IMR-90 (cell line): ENCODE measurements at regions not wholly inside any gene's neighbourhood (a gene's known extent, or its start where the extent isn't known, plus 50 kb on each side); places are given as distances from the start of the nearest gene placed in this dataset.

Experiments used
- ATAC-seq: fragments of 200-7000 bp; cut with Tn5 transposase; 2 replicates; pipeline ENCODE4 v1.9.1; 2020; ENCODE audit warnings: low read depth, mild to moderate bottlenecking, moderate library complexity
- BruUV-seq: library from RNA; stranded (reverse); fragments of 400-500 nt; replicated peaks from 2 replicates; lab custom pipeline; 2021; lab: Mats Ljungman, UMichigan
- CTCF ChIA-PET: fragments of 300-600 bp; formaldehyde crosslinking; extraction: SDS; loops from one replicate; lab custom pipeline; 2021; ENCODE audit warnings: antibody characterized with exemption; lab: Yijun Ruan, JAX
- POLR2A ChIA-PET: fragments of 300-600 bp; sonication (Branson Sonifier 250); formaldehyde crosslinking; loops from one replicate; lab custom pipeline; 2022; ENCODE audit warnings: antibody characterized with exemption; ENCODE audit not compliant: unreplicated experiment; lab: Charles Lee
- DNase-seq: peaks from one replicate; pipeline ENCODE4 v3.0.0; 2013
- H2AFZ ChIP-seq: replicated peaks from 2 replicates; pipeline ENCODE3; 2013; ENCODE audit warnings: low read length, mild to moderate bottlenecking; ENCODE audit not compliant: poor library complexity
- H2AK5ac ChIP-seq: 2 replicates; pipeline ENCODE4 v1.6.1; 2013; ENCODE audit warnings: low read depth, low read length, inconsistent platforms
- H2AK9ac ChIP-seq: replicated peaks from 2 replicates; pipeline ENCODE3; 2013; ENCODE audit warnings: mild to moderate bottlenecking, low read depth, low read length, moderate library complexity; ENCODE audit not compliant: poor library complexity
- H2BK120ac ChIP-seq: 2 replicates; pipeline ENCODE4 v1.6.1; 2013; ENCODE audit warnings: low read depth, low read length, inconsistent platforms
- H2BK15ac ChIP-seq: 3 replicates; pipeline ENCODE4 v1.6.1; 2013; ENCODE audit warnings: low read depth, low read length, inconsistent platforms
- H2BK20ac ChIP-seq: 2 replicates; pipeline ENCODE4 v1.6.1; 2013; ENCODE audit warnings: low read depth, mild to moderate bottlenecking, inconsistent platforms, low read length, moderate library complexity
- H2BK5ac ChIP-seq: 2 replicates; pipeline ENCODE4 v1.6.1; 2013; ENCODE audit warnings: mild to moderate bottlenecking, low read depth, low read length, inconsistent platforms; ENCODE audit not compliant: poor library complexity, severe bottlenecking
- H3K14ac ChIP-seq: replicated peaks from 2 replicates; pipeline ENCODE4 v1.6.1; 2013; ENCODE audit warnings: low read depth, low read length, inconsistent platforms
- H3K18ac ChIP-seq: 2 replicates; pipeline ENCODE4 v1.6.1; 2013; ENCODE audit warnings: low read depth, low read length, control low read depth
- H3K23ac ChIP-seq: 2 replicates; pipeline ENCODE4 v1.6.1; 2013; ENCODE audit warnings: low read depth, low read length, inconsistent platforms
- H3K27ac ChIP-seq: 2 replicates; pipeline ENCODE4 v1.5.1; 2013; ENCODE audit warnings: mild to moderate bottlenecking, control low read depth, low read length; ENCODE audit not compliant: insufficient read depth
- H3K27me3 ChIP-seq: 2 replicates; pipeline ENCODE4 v1.6.1; 2013; ENCODE audit warnings: low read length; ENCODE audit not compliant: control insufficient read depth, insufficient read depth
- H3K36me3 ChIP-seq: 2 replicates; pipeline ENCODE4 v1.6.1; 2013; ENCODE audit warnings: low read length, mixed read lengths; ENCODE audit not compliant: control insufficient read depth, insufficient read depth
- H3K4ac ChIP-seq: 2 replicates; pipeline ENCODE4 v1.6.1; 2013; ENCODE audit warnings: low read depth, low read length, inconsistent platforms
- H3K4me1 ChIP-seq: 2 replicates; pipeline ENCODE4 v1.6.1; 2013; ENCODE audit warnings: low read length, mixed read lengths; ENCODE audit not compliant: control insufficient read depth, insufficient read depth
- H3K4me2 ChIP-seq: 2 replicates; pipeline ENCODE4 v1.6.1; 2013; ENCODE audit warnings: low read depth, mild to moderate bottlenecking, control low read depth, low read length, moderate library complexity
- H3K4me3 ChIP-seq: 2 replicates; pipeline ENCODE4 v1.5.1; 2013; ENCODE audit warnings: low read depth, mild to moderate bottlenecking, control low read depth, low read length, moderate library complexity; ENCODE audit not compliant: insufficient read depth
- H3K56ac ChIP-seq: 2 replicates; pipeline ENCODE4 v1.6.1; 2013; ENCODE audit warnings: low read length, inconsistent platforms; ENCODE audit not compliant: insufficient read depth; ENCODE audit errors: extremely low read depth
- H3K79me1 ChIP-seq, 2 experiments: 2 replicates each; pipeline ENCODE4 v1.6.1; 2013; ENCODE audit warnings: low read length in 2 of 2, inconsistent platforms in 1 of 2, low read depth in 1 of 2
- H3K9ac ChIP-seq: 2 replicates; pipeline ENCODE4 v1.6.1; 2013; ENCODE audit warnings: low read depth, low read length, control low read depth
- H3K9me1 ChIP-seq: 2 replicates; pipeline ENCODE4 v1.6.1; 2013; ENCODE audit warnings: low read length, inconsistent platforms; ENCODE audit not compliant: insufficient read depth
- H3K9me3 ChIP-seq: 2 replicates; pipeline ENCODE4 v1.6.1; 2013; ENCODE audit warnings: low read length; ENCODE audit not compliant: control insufficient read depth, insufficient read depth
- H4K20me1 ChIP-seq: 2 replicates; pipeline ENCODE4 v1.6.1; 2013; ENCODE audit warnings: low read length, inconsistent platforms; ENCODE audit not compliant: insufficient read depth
- H4K5ac ChIP-seq: 2 replicates; pipeline ENCODE4 v1.6.1; 2013; ENCODE audit warnings: mild to moderate bottlenecking, low read depth, low read length, control low read depth
- H4K8ac ChIP-seq, 2 experiments: 2 replicates each; pipeline ENCODE4 v1.6.1; 2013; ENCODE audit warnings: low read depth in 2 of 2, low read length in 2 of 2, control low read depth in 1 of 2, inconsistent platforms in 1 of 2
- H4K91ac ChIP-seq: 2 replicates; pipeline ENCODE4 v1.6.1; 2013; ENCODE audit warnings: low read depth, low read length, inconsistent platforms; ENCODE audit not compliant: insufficient read depth
- BHLHE40 ChIP-seq: fragments of 150-350 bp; IDR thresholded peaks from 2 replicates; pipeline ENCODE4 v1.6.1; 2016; ENCODE audit warnings: mild to moderate bottlenecking, low read depth, low read length
- CEBPB ChIP-seq: IDR thresholded peaks from 2 replicates; pipeline ENCODE4 v1.6.1; 2012; ENCODE audit warnings: low read depth, low read length, improper control_type of control experiment
- CHD1 ChIP-seq: IDR thresholded peaks from 2 replicates; pipeline ENCODE4 v1.6.1; 2012; ENCODE audit warnings: low read depth, low read length, improper control_type of control experiment
- FOS ChIP-seq: fragments of 150-350 bp; IDR thresholded peaks from 2 replicates; pipeline ENCODE4 v1.6.1; 2016; ENCODE audit warnings: low read depth, low read length
- MAFK ChIP-seq: IDR thresholded peaks from 2 replicates; pipeline ENCODE4 v1.6.1; 2012; ENCODE audit warnings: low read depth, low read length, improper control_type of control experiment
- MXI1 ChIP-seq: IDR thresholded peaks from 2 replicates; pipeline ENCODE4 v1.6.1; 2012; ENCODE audit warnings: low read depth, mild to moderate bottlenecking, low read length, moderate library complexity, borderline replicate concordance
- NFE2L2 ChIP-seq: fragments of 150-350 bp; IDR thresholded peaks from 2 replicates; pipeline ENCODE4 v1.6.1; 2016; ENCODE audit warnings: low read depth, mild to moderate bottlenecking, low read length
- POLR2A ChIP-seq: IDR thresholded peaks from 2 replicates; pipeline ENCODE4 v1.6.1; 2012; ENCODE audit warnings: mild to moderate bottlenecking, low read depth, low read length
- RAD21 ChIP-seq: IDR thresholded peaks from 2 replicates; pipeline ENCODE4 v1.6.1; 2012; ENCODE audit warnings: low read length, improper control_type of control experiment
- RFX5 ChIP-seq: IDR thresholded peaks from 2 replicates; pipeline ENCODE4 v1.8.0; 2012; ENCODE audit warnings: low read depth, mild to moderate bottlenecking, low read length, moderate library complexity
- SMC3 ChIP-seq: fragments of 150-350 bp; IDR thresholded peaks from 2 replicates; pipeline ENCODE4 v1.6.1; 2016; ENCODE audit warnings: low read depth, mild to moderate bottlenecking, antibody characterized with exemption, low read length, moderate library complexity
- USF2 ChIP-seq: fragments of 150-350 bp; IDR thresholded peaks from 2 replicates; pipeline ENCODE4 v1.6.1; 2017; ENCODE audit warnings: mild to moderate bottlenecking, antibody characterized with exemption, low read length, low read depth
- WGBS, 2 experiments: methylation state at CpG; one replicate each; pipeline versions ENCODE4 v1.1.5 to v1.1.7; 2013; ENCODE audit warnings: missing lambda C conversion rate in 2 of 2; ENCODE audit not compliant: insufficient read length in 1 of 2; ENCODE audit errors: extremely low coverage in 2 of 2; 5-methylcytosine and 5-hydroxymethylcytosine counted together
- dilution Hi-C: fragments of 300-500 bp; cut with HindIII; formaldehyde crosslinking; loops from one replicate; pipeline ENCODE4 v1.14.3; 2018; ENCODE audit warnings: low sequenced_read_pairs; ENCODE audit not compliant: unreplicated experiment
- in situ Hi-C: fragments of 300-500 bp; cut with MboI; formaldehyde crosslinking; loops from 3 replicates; pipeline ENCODE4 v1.14.3; 2019; ENCODE audit warnings: low sequenced_read_pairs, inconsistent platforms, mixed read lengths
- intact Hi-C: fragments of 100-400 bp; cut with micrococcal nuclease; formaldehyde crosslinking; loops from 2 replicates; pipeline ENCODE4 v1.10.0; 2022
- TF ChIP-seq, protein P1 (sequence below): fragments of 150-350 bp; IDR thresholded peaks from 2 replicates; pipeline ENCODE4 v1.6.1; 2016; ENCODE audit warnings: low read depth, mild to moderate bottlenecking, low read length, moderate library complexity, borderline replicate concordance
- TF ChIP-seq, protein P2 (sequence below): conservative IDR thresholded peaks from 2 replicates; pipeline ENCODE4 v1.5.1; 2012; ENCODE audit warnings: mild to moderate bottlenecking, low read depth, low read length, improper control_type of control experiment

DNA sequence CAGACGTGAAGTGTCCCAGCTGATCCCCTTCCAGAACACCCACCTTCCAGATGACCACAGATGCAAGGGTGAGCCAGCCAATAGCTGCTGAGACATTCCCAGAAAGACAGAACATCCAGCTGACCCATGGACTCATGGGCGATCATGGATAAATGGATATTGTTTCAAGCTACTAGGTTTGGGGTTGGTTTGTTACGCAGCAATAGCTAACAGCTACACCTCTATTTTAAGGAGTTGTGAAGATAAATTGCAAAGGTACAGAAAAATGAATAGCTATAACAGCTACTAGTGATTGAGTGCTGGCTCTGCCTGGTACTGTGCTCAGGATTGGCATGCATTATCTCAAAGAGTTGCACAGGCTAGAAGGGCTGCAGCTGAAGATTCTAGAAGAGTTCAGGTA, 122.5 kb downstream of the MIAT start:
- BruUV-seq: no TSS peak
- dilution Hi-C loops: no loop called here

More for the DNA sequence above, 122.5 kb downstream of the MIAT start:
- DNase-seq (no peak), ATAC-seq (no peak)
- Histone ChIP-seq H3K23ac (no peak overlapping the region), H3K9me1 (peaks cover 4% of the 10 kb centered on the region; the same call in 1 of the 2 replicates), H3K9me3 (peaks cover 7% of the 10 kb centered on the region), H3K56ac (no peak overlapping the region), H2AK5ac (no peak overlapping the region), H3K4me1 (no peaks in the 10 kb centered on the region), H4K91ac (no peak overlapping the region), H2BK20ac (no peak overlapping the region), H3K18ac (no peak overlapping the region), H3K4ac (no peak overlapping the region), H3K79me1 (no peaks in the 10 kb centered on the region), H2BK5ac (no peak overlapping the region), H3K27me3 (no peaks in the 10 kb centered on the region), H3K14ac (no peak overlapping the region), H3K27ac (no peak overlapping the region), H2BK15ac (no peak overlapping the region), H2AK9ac (no peak overlapping the region), H4K5ac (no peak overlapping the region), H4K20me1 (no peaks in the 10 kb centered on the region), H2AFZ (no peak overlapping the region), H3K36me3 (peaks cover 5% of the 10 kb centered on the region), H4K8ac (no peak overlapping the region), H3K4me2 (no peak overlapping the region), H3K4me3 (no peak overlapping the region), H2BK120ac (no peak overlapping the region), H3K9ac (no peak overlapping the region)
- in situ Hi-C loops: no loop called here
- POLR2A ChIA-PET: no interaction called here
- intact Hi-C loops: no loop called here
- WGBS, 2 experiments: no CpG with 5 or more reads among the region's 3 CpGs
- TF ChIP-seq POLR2A (no peak), MXI1 (no peak), RFX5 (no peak), RAD21 (no peak), BHLHE40 (no peak), FOS (no peak), SMC3 (no peak), NFE2L2 (no peak), CHD1 (no peak), MAFK (no peak), CEBPB (no peak), USF2 (no peak)
- TF ChIP-seq, protein P1, sequence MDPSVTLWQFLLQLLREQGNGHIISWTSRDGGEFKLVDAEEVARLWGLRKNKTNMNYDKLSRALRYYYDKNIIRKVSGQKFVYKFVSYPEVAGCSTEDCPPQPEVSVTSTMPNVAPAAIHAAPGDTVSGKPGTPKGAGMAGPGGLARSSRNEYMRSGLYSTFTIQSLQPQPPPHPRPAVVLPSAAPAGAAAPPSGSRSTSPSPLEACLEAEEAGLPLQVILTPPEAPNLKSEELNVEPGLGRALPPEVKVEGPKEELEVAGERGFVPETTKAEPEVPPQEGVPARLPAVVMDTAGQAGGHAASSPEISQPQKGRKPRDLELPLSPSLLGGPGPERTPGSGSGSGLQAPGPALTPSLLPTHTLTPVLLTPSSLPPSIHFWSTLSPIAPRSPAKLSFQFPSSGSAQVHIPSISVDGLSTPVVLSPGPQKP: no peak
- TF ChIP-seq, protein P2, sequence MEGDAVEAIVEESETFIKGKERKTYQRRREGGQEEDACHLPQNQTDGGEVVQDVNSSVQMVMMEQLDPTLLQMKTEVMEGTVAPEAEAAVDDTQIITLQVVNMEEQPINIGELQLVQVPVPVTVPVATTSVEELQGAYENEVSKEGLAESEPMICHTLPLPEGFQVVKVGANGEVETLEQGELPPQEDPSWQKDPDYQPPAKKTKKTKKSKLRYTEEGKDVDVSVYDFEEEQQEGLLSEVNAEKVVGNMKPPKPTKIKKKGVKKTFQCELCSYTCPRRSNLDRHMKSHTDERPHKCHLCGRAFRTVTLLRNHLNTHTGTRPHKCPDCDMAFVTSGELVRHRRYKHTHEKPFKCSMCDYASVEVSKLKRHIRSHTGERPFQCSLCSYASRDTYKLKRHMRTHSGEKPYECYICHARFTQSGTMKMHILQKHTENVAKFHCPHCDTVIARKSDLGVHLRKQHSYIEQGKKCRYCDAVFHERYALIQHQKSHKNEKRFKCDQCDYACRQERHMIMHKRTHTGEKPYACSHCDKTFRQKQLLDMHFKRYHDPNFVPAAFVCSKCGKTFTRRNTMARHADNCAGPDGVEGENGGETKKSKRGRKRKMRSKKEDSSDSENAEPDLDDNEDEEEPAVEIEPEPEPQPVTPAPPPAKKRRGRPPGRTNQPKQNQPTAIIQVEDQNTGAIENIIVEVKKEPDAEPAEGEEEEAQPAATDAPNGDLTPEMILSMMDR: no peak
- CTCF ChIA-PET: no interaction called here
